GM19025 (cell line): ENCODE measurements at regions not wholly inside any gene's neighbourhood (a gene's known extent, or its start where the extent isn't known, plus 50 kb on each side); places are given as distances from the start of the nearest gene placed in this dataset.
"Not testable (repeated sequence)": the region's sequence is repeated elsewhere in the genome, so short reads cannot be mapped to it uniquely, and the experiment has no call there.

Experiments
- ATAC-seq: cut with Tn5 transposase; IDR thresholded peaks from one replicate; pipeline ENCODE4 v1.9.1; 2021; ENCODE audit warnings: mild to moderate bottlenecking, low read depth, moderate library complexity; ENCODE audit not compliant: unreplicated experiment

DNA sequence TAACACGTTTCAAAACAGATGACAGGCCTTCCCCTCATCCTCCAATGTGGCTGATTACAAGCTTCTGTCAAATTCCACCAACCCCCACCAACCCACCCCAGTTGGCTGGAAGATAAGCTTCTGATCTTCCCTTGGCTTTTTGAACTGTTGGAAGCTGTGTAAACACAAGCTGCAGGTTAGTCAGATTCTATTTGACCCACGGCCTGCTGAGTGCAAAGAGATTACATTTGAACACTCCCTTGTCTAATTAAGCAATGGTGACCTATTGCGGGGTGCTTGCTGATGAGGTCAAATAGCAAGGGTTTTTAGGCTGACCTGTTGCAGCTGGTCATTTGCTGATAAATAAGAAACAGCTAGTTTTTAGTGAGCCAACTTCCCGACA is 379.7 kb downstream of the BMP2 start:
- ATAC-seq = no peak

DNA sequence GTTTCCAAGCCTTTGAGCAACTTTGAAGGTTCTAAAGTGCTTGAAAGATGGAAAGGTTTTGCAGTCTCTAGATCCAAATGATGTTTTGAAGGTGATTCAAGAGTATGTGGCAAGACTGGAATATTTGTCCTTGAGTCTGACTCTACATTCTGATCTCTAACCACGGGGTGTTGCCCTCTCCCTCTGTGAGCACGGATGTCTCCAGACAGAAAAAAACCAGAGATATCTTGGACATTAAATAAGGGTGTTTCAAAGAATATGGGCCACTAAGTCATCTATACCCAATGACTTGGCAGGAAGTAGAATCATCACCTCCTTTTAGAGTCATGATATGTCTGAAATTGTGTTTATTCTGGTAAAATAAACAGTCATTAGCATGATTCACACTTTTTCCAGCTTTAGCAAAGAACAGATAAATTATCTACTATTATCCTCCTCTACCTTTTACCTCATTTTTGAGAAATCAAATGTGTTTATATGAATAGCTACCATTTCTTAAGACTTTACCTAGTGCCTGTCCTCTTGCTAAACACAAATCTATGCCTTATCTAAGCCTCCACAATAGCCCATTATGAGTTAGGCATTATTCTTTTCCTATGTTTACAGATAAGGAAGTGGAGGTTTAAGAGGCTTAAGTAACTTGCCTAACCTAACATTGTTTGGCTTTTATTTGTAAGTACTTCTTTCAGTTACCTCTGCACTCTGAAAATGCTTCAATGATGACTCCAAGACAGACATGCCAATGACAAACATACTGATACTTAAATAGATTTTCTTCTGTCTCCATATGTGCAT is 384.4 kb downstream of the BMP2 start:
- no peak for ATAC-seq

DNA sequence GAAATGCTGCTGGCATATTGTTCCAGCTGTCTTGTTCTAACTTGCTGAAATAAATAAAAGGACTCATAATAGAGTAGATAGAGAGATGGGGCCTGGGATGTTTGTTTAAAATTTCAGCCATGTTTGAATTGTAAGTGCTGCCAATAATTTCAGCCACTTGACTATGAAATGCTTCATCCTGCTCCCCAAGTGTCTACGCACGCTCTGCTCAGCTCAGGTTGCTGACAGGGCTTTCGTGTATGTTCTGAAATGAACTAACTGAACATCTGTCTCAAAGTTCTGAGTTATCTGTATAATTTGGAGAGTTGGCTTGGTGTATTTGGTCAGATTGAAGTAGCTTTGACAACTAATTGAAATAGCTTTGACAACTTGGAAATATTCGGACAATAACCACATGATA is 387.8 kb downstream of the BMP2 start:
- ATAC-seq = no peak

DNA sequence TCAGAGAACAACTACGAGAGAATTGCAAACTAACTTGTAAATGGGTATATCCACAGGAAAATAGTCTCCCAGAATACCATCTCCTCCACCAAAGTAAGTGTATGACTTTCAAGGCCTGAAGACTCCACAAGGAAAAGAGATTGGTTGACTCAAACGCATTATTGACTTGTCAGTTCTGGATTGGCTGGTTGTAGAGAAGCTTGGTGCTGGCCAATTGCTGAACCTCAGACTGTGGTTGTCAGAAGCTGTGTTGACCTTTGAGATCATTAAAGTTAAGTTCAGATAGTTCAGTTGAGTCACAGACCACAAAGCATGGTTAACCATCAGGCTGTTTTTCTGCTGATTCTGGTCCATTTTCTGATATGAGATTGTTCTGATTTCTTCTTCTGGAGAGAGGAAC is 388.3 kb downstream of the BMP2 start:
- ATAC-seq = no peak

DNA sequence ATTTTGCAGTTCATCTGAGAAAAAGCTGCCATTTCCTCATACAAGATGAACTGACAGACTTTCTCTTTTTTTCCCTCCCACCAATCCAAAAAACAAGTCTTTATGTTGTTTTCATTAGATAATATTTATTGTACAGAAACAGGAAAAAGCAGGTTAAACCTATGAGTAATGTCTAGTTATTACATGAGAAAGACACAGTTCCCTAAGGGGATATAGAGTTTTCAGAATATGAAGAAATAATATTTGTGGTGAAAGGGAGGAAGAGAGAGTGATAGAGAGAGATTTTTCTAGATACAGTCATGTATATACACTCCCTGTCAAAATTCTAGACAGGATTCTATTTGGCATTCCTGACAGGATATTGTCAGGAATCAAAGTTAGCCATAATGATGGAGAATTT is 392.4 kb downstream of the BMP2 start:
- no peak for ATAC-seq

DNA sequence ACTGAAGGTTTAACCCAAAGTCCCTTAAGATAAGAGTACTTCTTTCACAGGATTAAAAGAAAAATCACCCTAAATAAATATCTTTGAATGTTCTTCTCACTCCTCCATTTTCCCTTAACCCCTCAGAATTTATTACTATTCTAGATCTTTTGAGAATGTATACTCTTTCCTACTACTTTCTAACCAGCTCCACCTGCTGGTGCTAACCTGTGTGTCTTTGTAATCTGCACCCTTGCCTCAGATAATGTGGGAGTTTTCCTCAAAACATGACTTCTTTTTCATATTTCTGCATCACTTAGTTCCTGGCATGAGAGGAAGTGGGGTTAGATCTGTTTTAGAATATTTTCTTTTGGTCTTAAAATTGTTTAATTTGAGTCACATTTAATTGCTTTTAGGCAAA is 394.2 kb downstream of the BMP2 start:
- no peak for ATAC-seq

DNA sequence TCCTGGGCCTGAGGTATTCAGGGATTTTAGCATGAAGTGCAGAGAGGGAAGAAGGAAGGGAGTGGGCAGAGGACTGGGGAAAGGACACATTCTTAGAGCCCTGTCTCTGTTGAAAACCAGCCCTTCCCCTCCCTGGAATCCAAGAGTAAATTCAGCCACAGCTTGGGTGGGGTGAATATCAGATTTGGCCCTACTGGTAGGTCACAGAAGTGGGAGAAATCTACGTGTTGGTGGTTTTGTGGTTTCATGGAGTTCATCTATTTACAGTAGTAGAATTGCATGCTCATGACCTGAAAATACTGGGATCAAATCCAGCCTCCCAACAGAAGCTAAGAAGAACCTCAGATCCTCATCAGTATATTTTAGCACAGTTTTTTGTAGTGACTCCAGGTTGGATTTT is 404.4 kb downstream of the BMP2 start:
- no peak for ATAC-seq

DNA sequence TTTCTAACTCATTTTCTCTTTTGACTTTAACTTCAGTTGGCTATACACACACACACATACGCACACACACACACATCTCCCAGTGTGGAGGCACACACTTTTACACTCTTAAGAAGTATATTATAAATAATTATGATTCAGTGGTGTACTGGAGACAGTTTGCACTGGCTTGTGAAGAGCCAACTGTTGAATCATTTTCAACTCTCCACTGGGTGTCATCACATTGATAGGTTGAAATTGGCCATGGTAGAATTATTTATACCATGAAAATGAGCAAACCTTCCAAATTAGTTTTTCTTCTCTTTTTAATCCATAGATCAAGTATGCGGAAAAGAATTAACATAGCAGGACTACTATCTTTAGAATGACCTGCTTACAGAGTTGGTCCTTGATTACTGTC is 407.1 kb downstream of the BMP2 start:
- ATAC-seq = no peak

DNA sequence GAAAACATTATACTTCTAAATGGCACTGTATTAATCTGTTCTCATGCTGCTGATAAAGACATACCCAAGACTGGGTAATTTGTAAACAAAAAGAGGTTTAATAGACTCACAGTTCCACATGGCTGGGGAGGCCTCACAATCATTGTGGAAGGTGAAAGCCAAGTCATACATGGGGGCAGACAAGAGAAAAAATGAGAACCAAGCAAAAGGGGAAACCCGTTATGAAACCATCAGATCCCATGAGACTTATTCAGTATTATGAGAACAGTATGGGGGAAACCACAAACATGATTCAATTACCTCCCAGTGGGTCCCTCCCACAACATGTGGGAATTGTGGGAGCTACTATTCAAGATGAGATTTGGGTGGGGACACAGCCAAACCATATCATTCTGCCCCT is 408.3 kb downstream of the BMP2 start:
- not testable (repeated sequence) for ATAC-seq

DNA sequence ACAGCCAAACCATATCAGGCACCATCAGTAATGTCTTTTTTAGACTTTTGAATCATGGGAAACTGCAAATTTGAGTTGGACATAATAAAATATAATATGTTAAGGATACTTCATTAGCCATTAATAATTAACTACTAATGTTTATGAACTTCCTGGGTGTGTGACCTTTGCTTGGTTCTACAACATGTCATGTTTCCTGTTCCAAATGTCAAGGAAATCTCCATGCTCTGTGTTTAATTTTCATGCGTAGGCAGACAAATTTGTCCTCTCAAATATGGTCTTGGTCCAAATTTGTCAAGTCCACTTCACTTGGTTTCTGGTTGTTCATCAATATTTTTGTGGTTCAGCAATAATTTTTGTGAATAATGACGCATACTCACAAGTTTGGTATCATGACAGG is 410.5 kb downstream of the BMP2 start:
- no peak for ATAC-seq

DNA sequence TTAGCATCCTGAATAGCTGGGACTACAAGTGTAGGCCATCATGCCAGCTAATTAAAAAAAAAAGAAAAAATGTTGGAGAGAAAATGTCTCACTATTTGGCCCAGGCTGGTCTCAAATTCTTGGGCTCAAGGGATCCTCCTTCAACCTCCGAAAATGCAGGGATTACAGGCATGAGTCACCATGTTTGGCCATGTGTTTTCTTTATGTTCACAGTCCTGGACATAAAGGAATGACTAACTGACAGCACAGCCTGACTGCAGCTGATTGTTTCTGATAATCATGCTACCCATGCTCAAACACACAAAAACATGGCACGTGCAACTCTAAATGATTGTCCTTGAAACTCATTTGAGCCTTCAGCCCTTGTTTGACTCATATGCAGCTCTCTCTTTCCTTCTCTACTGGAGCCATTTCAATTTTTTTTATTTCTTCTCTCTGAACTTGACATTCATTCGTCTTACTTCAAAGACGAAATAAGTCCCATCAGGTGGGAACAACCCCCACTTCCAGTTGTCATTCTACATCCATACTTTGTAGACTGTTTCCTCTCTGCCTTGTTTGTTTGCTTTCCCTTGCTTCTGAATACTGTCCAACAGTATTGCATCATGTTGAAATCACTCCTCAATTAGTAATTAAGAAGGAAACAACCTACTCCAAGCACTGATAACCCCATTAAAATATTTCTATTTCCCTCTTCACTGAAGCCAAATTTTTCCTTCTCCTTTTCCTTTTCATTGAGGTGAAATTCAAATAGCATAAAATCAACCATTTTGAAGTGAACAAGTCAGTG is 413.0 kb downstream of the BMP2 start:
- ATAC-seq = no peak

DNA sequence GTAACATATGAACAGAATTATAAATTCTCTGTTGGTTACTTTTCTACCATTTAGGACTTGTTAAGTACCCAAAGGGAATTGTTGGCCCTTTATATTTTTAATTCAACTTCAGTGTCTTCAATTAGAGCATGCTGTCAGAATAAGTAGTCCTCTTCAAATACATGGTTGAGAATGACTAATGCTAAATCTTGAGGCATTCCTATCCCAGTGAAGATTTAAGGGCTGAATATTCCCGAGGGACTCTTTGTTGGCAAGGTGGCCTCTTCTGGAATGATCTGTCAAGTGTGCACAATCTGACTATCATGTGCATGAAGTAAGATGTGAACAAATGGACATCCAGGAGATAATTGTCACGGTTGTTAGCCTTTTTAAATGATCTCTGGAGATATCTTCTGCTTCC is 421.7 kb downstream of the BMP2 start:
- no peak for ATAC-seq

DNA sequence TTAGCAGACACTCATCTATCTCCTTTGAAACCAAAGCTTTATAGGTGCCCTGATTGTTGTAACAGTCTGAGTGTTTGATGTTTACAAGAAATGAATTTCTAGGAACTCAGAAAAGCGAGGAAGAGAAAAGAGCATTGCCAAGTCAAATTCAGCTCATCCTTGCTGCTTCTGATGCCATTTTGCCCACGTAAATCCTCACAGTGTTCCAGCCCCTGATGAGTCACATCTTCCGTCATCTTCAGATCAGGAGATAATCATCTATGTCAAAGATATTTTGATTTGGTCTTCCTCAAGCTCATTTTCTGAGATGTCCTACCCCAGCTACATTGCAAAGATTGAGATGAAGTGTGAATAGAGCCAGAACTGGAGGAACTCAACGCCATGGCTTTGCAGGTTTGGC is 426.2 kb downstream of the BMP2 start:
- ATAC-seq = no peak

DNA sequence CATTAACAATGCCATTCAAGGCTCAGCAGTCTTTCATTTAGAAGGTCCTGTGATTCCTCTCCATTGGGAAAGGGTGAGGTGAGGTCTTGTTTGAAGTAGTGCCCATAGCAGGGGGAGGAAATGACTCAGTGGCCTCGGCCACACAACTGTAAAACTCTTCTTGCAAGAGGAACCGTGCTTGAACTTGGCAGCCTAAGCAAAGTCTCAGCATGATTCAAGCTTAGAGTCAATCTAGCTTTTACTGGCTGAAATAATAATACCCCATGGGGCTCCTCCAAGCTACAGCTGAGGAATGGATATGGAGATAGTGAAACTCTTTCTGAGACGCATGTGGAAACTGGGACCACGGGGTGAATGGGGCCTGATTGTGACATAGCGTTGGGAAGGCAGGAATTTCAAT is 428.2 kb downstream of the BMP2 start:
- no peak for ATAC-seq

DNA sequence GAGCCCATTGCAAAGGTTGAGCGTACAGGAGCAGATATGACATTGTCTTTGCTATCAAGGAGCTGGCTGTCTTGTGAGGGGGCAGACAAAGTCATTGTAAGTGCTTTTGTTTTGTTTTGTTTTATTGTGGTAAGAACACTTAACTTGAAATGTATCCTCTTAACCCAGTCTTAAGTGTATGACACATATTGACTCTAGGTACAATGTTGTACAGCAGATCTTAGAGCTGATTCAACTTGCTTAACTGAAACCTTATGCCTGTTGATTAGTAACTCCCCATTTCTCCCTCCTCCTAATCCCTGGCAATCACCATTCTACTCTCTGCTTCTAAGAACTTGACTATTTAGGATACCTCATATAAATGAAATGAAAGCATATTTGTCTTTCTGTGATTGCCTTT is 429.0 kb downstream of the BMP2 start:
- no peak for ATAC-seq

DNA sequence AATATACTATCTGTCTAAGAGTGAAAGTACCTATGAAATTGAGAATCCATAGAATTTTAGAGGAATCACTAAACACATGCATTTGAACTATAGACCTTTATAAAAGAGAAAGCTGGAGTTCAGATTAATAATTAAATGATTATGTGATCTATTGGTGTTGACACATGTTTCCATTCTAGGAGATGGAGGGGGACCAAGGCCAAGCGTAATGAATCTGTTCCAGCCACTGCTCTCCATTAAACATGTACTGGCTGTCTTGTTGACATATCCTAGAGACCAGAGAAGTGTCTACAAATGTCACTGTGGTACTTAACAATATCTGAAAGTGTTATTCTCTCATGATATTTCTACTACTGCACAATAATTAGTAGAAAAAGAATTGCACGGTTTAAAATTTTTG is 432.4 kb downstream of the BMP2 start:
- no peak for ATAC-seq

DNA sequence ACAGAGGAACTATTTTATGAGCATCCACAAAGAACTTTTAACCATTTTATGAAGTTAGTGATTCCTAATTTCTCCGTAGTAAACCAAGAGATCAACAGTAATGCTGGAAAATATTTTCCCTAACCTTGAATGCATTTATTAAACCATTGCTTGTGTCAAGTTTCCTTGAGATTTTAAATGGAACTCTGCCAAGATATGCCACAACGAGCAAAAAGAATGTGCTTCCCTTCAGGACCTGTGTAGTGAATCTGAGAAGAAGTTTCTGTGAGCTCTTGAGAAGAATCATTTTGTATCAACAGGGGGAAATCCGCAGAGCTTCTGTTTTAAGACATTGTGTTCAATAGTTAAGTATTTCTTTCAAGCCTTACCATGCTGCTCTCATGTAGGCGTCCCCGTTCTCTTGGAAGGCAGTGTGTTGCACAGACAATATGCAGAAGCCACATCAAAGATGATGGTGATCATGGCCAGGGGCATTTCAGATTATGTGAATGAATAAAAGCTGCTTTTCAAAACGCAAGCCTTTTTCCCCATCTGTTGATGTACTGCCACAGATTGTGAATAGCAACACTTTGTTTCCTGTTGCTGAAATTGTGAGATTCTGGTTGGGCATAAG is 439.8 kb downstream of the BMP2 start:
- no peak for ATAC-seq

DNA sequence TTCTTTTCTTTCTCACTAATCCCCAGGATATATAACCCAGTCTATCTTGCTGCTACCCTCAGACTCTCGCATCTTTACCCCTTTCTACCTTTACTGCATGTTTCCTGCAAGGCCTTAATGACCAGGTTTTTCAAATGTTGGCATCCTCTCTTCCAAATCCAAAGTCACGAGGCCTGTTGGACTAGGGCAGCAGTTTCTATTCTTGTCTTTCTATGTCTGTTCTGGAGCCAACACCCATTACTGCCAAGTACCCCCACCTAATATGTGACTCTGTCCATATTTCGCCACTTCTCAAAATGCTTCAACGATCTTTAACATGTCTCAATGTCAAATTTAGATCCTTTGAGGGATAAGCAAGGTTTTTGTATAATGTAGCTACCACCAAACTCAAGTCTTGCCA is 443.4 kb downstream of the BMP2 start:
- no peak for ATAC-seq

DNA sequence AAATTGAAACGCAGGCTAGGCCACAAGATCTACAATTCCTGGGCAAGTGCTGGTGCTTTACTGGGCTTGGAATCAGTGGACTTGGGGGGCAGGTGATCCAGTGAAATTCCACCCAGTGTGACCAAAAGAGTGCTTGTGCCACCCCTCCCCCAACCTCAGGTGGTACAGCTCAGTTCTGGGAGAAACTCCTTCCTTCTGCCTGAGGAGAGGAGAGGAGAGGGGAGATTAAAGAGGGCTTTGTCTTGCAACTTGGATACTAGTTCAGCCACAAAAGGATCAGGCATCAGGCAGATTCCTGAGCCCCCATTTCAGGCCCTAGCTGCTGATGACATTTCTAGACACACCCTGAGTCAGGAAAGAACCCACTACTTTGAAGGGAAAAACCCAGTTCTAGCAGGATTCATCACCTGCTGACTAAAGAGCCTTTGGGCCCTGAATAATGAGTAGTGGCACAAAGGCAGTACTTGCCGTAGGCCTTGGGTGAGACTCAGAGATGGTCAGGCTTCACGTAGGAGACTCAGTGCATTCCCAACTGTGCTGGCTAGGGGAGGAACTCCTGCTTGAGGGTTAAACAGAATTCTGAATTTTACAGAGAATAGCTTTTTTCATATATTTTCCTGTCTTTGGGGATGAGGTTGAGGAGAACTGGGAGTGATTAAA is 446.7 kb downstream of the BMP2 start:
- ATAC-seq = no peak

DNA sequence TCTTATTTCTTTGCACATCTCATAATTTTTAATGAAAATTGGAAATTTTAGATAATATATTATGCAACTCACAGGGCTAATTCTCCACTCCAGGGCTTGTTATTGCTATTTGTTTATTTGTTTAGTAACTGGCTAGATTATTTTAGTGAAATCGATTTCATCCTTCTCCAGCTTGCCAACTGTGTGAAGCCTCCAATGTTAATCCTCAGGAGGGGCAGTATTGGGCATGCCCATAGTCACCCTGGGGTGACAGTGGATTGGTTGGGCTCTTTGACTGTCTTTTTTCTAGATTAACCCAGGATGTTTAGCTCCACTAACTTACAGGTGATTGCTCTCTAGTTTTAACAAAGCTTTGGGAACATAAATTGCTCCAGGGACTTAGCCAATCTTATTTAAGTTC is 450.1 kb downstream of the BMP2 start:
- no peak for ATAC-seq

DNA sequence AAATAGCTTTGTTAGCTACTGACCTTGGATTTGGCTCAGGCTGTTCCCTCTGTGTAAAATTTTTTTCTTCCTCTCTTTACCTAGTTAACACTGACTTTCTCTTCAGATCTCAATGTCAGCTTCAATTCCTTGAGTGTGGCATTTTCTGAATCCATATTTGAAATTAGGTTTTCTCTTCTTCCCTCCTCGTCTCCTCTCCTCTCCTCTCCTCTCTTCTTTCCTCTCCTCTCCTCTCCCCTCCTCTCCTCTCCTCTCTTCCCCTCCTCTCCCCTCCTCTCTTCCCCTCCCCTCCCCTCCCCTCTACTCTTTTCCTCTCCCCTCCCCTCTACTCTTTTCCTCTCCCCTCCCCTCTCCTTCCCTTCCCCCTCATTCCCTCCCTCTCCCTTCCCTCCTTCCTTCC is 453.3 kb downstream of the BMP2 start:
- no peak for ATAC-seq
